Caco-2 (cell line): ENCODE measurements at regions not wholly inside any gene's neighbourhood (a gene's known extent, or its start where the extent isn't known, plus 50 kb on each side); places are given as distances from the start of the nearest gene placed in this dataset.
A peak's percentile ranks its signal among the peaks of the same experiment; 100 is the strongest.

ENCODE experiments used
- BruUV-seq: library from RNA; stranded (reverse); fragments of 400-500 nt; replicated peaks from 2 replicates; lab custom pipeline; 2021; lab: Mats Ljungman, UMichigan
- CTCF ChIA-PET: fragments of 300-600 bp; sonication (Branson Sonifier 250); formaldehyde crosslinking; loops from one replicate; lab custom pipeline; 2022; ENCODE audit warnings: antibody characterized with exemption; lab: Charles Lee
- POLR2A ChIA-PET: fragments of 300-600 bp; sonication (Branson Sonifier 250); formaldehyde crosslinking; loops from one replicate; lab custom pipeline; 2022; ENCODE audit warnings: antibody characterized with exemption; lab: Charles Lee
- DNase-seq, 2 experiments: peaks; one replicate each; pipeline versions ENCODE4 v3.0.0 to v3.0.0-alpha.2; 2020 to 2022
- H3K27me3 ChIP-seq: replicated peaks from 2 replicates; pipeline ENCODE4 v1.6.0; 2011; ENCODE audit warnings: low read length; ENCODE audit not compliant: control insufficient read depth, insufficient read depth
- H3K36me3 ChIP-seq: 2 replicates; pipeline ENCODE4 v1.5.1; 2011; ENCODE audit warnings: low read length; ENCODE audit not compliant: control insufficient read depth, insufficient read depth
- H3K4me1 ChIP-seq: fragments of 250-450 bp; sonication (Bioruptor Pico); 2 replicates; pipeline ENCODE4 v1.5.1; 2020; ENCODE audit warnings: mild to moderate bottlenecking
- H3K4me3 ChIP-seq: 2 replicates; pipeline ENCODE4 v1.5.1; 2011; ENCODE audit warnings: low read depth, mild to moderate bottlenecking, control low read depth, low read length
- H3K9me3 ChIP-seq: fragments of 250-450 bp; sonication (Bioruptor Pico); 2 replicates; pipeline ENCODE4 v1.5.1; 2020; ENCODE audit warnings: mild to moderate bottlenecking, moderate library complexity
- H3K27ac Mint-ChIP-seq: one replicate; pipeline ENCODE4 v1.8.0; 2022; ENCODE audit warnings: mixed read lengths; ENCODE audit not compliant: unreplicated experiment
- H3K27me3 Mint-ChIP-seq: one replicate; pipeline ENCODE4 v1.8.0; 2022; ENCODE audit warnings: mixed read lengths; ENCODE audit not compliant: insufficient read depth, unreplicated experiment
- H3K36me3 Mint-ChIP-seq: one replicate; pipeline ENCODE4 v1.8.0; 2022; ENCODE audit warnings: mild to moderate bottlenecking, mixed read lengths; ENCODE audit not compliant: insufficient read depth, unreplicated experiment
- H3K4me1 Mint-ChIP-seq: one replicate; pipeline ENCODE4 v1.8.0; 2022; ENCODE audit warnings: low read depth, mixed read lengths; ENCODE audit not compliant: unreplicated experiment
- H3K4me3 Mint-ChIP-seq: one replicate; pipeline ENCODE4 v1.8.0; 2022; ENCODE audit warnings: mild to moderate bottlenecking, moderate library complexity, mixed read lengths; ENCODE audit not compliant: unreplicated experiment
- H3K9me3 Mint-ChIP-seq: one replicate; pipeline ENCODE4 v1.8.0; 2022; ENCODE audit warnings: mixed read lengths; ENCODE audit not compliant: unreplicated experiment
- CTCF ChIP-seq, 2 experiments: fragments of 200-600 bp in 1 of 2; IDR thresholded peaks; 1 replicate in 1 of 2; 2 replicates in 1 of 2; pipeline versions ENCODE4 v1.5.1 to v1.8.0; 2011 to 2022; ENCODE audit warnings: antibody characterized with exemption in 1 of 2, control low read depth in 1 of 2, inconsistent platforms in 1 of 2, low read depth in 1 of 2, low read length in 1 of 2, mild to moderate bottlenecking in 1 of 2, moderate library complexity in 1 of 2; ENCODE audit not compliant: insufficient read depth in 1 of 2, severe bottlenecking in 1 of 2, unreplicated experiment in 1 of 2
- intact Hi-C: fragments of 100-400 bp; cut with micrococcal nuclease; formaldehyde crosslinking; loops from one replicate; pipeline ENCODE4 v1.10.0; 2022; ENCODE audit not compliant: unreplicated experiment

- BruUV-seq, result no TSS peak
- H3K27me3 ChIP-seq, result no peaks in the 10 kb centered on the region
- H3K9me3 Mint-ChIP-seq, result no peaks in the 10 kb centered on the region
- DNase-seq, result no peak
- H3K36me3 ChIP-seq, result no peaks in the 10 kb centered on the region
- H3K4me1 Mint-ChIP-seq, result peaks cover 7% of the 10 kb centered on the region
- peak overlapping the region; percentile 61 for H3K4me3 Mint-ChIP-seq
- intact Hi-C loops, result no loop called here
- no peaks in the 10 kb centered on the region for H3K4me1 ChIP-seq
- ChIA-PET CTCF (no interaction called here), POLR2A (no interaction called here)
- H3K9me3 ChIP-seq, result no peaks in the 10 kb centered on the region
- H3K27ac Mint-ChIP-seq, result no peak overlapping the region
- H3K4me3 ChIP-seq, result no peak overlapping the region
- no peaks in the 10 kb centered on the region for H3K36me3 Mint-ChIP-seq
- no peak for TF ChIP-seq CTCF (IDR thresholded peaks at IDR 0.05; ENCODE audit: insufficient read depth in 1 of 2, low read depth in 1 of 2, low read length in 1 of 2, severe bottlenecking in 1 of 2, unreplicated experiment in 1 of 2)
- peaks cover 19% of the 10 kb centered on the region for H3K27me3 Mint-ChIP-seq
Measured at GRCh38 chr1:38578271-38578951, 281.2 kb downstream of the RRAGC start.

- peaks cover 7% of the 10 kb centered on the region for H3K4me1 Mint-ChIP-seq
- no peaks in the 10 kb centered on the region for H3K27me3 ChIP-seq
- H3K36me3 Mint-ChIP-seq, result no peaks in the 10 kb centered on the region
- no TSS peak for BruUV-seq
- intact Hi-C loops, result no loop called here
- no peak overlapping the region for H3K27ac Mint-ChIP-seq
- H3K4me1 ChIP-seq, result no peaks in the 10 kb centered on the region
- ChIA-PET CTCF (no interaction called here), POLR2A (no interaction called here)
- no peaks in the 10 kb centered on the region for H3K9me3 ChIP-seq
- peak overlapping the region; percentile 61 for H3K4me3 Mint-ChIP-seq
- peaks cover 19% of the 10 kb centered on the region for H3K27me3 Mint-ChIP-seq
- H3K4me3 ChIP-seq, result no peak overlapping the region
- no peaks in the 10 kb centered on the region for H3K36me3 ChIP-seq
- no peaks in the 10 kb centered on the region for H3K9me3 Mint-ChIP-seq
- TF ChIP-seq CTCF (IDR thresholded peaks at IDR 0.05; ENCODE audit: insufficient read depth in 1 of 2, low read depth in 1 of 2, low read length in 1 of 2, severe bottlenecking in 1 of 2, unreplicated experiment in 1 of 2), result no peak
- no peak for DNase-seq
Measured at GRCh38 chr1:38577937-38578270, 281.7 kb downstream of the RRAGC start.

- no peak overlapping the region for H3K4me3 Mint-ChIP-seq
- ChIA-PET CTCF (no interaction called here), POLR2A (no interaction called here)
- H3K4me1 Mint-ChIP-seq, result peaks cover 7% of the 10 kb centered on the region
- H3K36me3 Mint-ChIP-seq, result no peaks in the 10 kb centered on the region
- Histone ChIP-seq H3K36me3 (no peaks in the 10 kb centered on the region), H3K9me3 (no peaks in the 10 kb centered on the region), H3K27me3 (no peaks in the 10 kb centered on the region), H3K4me3 (no peak overlapping the region), H3K4me1 (no peaks in the 10 kb centered on the region)
- no peaks in the 10 kb centered on the region for H3K9me3 Mint-ChIP-seq
- no peak for TF ChIP-seq CTCF (IDR thresholded peaks at IDR 0.05; ENCODE audit: insufficient read depth in 1 of 2, low read depth in 1 of 2, low read length in 1 of 2, severe bottlenecking in 1 of 2, unreplicated experiment in 1 of 2)
- no peak for DNase-seq
- H3K27me3 Mint-ChIP-seq, result peaks cover 19% of the 10 kb centered on the region
- no peak overlapping the region for H3K27ac Mint-ChIP-seq
- no TSS peak for BruUV-seq
- intact Hi-C loops, result no loop called here
Measured at GRCh38 chr1:38577385-38577784, 282.2 kb downstream of the RRAGC start.
